A549 (cell line): ENCODE measurements at regions not wholly inside any gene's neighbourhood (a gene's known extent, or its start where the extent isn't known, plus 50 kb on each side); places are given as distances from the start of the nearest gene placed in this dataset.

Experiments
- CBX2 ChIP-seq: fragments of 200-600 bp; sonication (generic); IDR thresholded peaks from 2 replicates; pipeline ENCODE4 v1.6.1; 2016; ENCODE audit warnings: low read depth, mild to moderate bottlenecking, borderline replicate concordance
- CBX8 ChIP-seq: fragments of 200-600 bp; sonication (generic); IDR thresholded peaks from 2 replicates; pipeline ENCODE4 v1.6.1; 2016
- EP300 ChIP-seq, 2 experiments: fragments of >200 bp; sonication (Bioruptor Twin); formaldehyde crosslinking; IDR thresholded peaks; 2 replicates in 1 of 2; 3 replicates in 1 of 2; pipeline ENCODE4 v1.6.1; 2016 to 2017
- POLR2A ChIP-seq: IDR thresholded peaks from 2 replicates; pipeline ENCODE4 v1.6.1; 2012; ENCODE audit warnings: mild to moderate bottlenecking, low read length
- RAD21 ChIP-seq, 2 experiments: fragments of >200 bp in 1 of 2; sonication (Bioruptor Twin) in 1 of 2; formaldehyde crosslinking in 1 of 2; IDR thresholded peaks in 1 of 2; conservative IDR thresholded peaks in 1 of 2; 2 replicates in 1 of 2; 3 replicates in 1 of 2; pipeline ENCODE4 v1.6.1; 2012 to 2018; ENCODE audit warnings: inconsistent platforms in 1 of 2
- SREBF2 ChIP-seq: fragments of 450-650 bp; IDR thresholded peaks from 2 replicates; pipeline ENCODE4 v1.6.1; 2014; ENCODE audit warnings: mild to moderate bottlenecking, moderate library complexity
- ZFP36 ChIP-seq: fragments of 450-650 bp; IDR thresholded peaks from 2 replicates; pipeline ENCODE4 v1.6.1; 2014; ENCODE audit warnings: borderline replicate concordance; ENCODE audit not compliant: partially characterized antibody
- TF ChIP-seq, protein P1 (sequence below): fragments of >200 bp; sonication (Bioruptor Twin); formaldehyde crosslinking; IDR thresholded peaks from 3 replicates; pipeline ENCODE4 v1.5.1; 2016
- TF ChIP-seq, protein P2 (sequence below): fragments of >200 bp; sonication (Bioruptor Twin); formaldehyde crosslinking; IDR thresholded peaks from 3 replicates; pipeline ENCODE4 v1.6.1; 2016
- TF ChIP-seq, protein P3 (sequence below): fragments of 200-600 bp; sonication (generic); IDR thresholded peaks from 2 replicates; pipeline ENCODE4 v1.6.1; 2016; ENCODE audit warnings: antibody characterized with exemption, mild to moderate bottlenecking, moderate library complexity

DNA sequence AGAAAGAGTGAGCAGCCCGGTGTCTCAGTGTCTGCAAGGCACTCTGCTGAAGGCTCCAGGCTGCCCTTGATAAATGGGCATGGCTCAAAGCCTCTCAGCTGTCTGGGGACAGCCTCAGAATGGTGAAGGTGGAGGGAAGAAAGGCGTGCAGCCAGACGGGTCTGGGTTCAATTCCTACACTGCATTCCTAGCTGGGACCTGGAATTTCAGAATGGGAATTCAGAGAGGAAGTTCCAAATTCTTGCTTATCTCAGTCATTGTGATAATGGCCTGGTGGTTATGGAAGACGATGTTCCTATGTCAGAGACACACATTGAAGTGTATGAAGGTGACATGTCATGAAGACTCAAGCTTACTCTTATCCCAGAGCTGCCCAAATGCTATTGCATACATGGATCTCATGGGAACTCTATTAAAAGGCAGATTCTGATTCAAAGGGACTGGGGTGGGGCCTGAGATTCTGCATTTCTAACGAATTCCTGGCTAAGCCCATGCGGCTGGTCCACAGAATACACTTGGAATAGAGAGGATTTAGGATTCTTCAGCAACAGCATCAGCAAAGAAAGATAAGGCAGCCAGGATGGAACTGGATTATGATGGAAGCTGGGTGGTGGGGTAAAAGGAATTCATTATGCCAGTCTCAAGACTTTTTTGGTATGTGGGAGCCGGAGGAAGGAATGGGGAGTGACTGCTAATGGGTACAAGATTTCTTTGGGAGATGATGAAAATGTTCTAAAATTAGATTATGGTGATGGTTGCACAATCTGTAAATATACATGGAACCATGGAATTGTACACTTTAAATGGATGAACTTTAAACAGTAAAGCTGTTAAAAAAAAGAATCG lies 82.6 kb upstream of the ZMIZ1 start:
- TF ChIP-seq CBX8 (no peak), CBX2 (no peak), EP300 (IDR thresholded peaks at IDR 0.05) (no peak), RAD21 (conservative IDR thresholded peaks at IDR 0.05 in 1 of 2, IDR thresholded peaks at IDR 0.05 in 1 of 2) (no peak), POLR2A (no peak), ZFP36 (no peak), SREBF2 (no peak)
- TF ChIP-seq, protein P1, sequence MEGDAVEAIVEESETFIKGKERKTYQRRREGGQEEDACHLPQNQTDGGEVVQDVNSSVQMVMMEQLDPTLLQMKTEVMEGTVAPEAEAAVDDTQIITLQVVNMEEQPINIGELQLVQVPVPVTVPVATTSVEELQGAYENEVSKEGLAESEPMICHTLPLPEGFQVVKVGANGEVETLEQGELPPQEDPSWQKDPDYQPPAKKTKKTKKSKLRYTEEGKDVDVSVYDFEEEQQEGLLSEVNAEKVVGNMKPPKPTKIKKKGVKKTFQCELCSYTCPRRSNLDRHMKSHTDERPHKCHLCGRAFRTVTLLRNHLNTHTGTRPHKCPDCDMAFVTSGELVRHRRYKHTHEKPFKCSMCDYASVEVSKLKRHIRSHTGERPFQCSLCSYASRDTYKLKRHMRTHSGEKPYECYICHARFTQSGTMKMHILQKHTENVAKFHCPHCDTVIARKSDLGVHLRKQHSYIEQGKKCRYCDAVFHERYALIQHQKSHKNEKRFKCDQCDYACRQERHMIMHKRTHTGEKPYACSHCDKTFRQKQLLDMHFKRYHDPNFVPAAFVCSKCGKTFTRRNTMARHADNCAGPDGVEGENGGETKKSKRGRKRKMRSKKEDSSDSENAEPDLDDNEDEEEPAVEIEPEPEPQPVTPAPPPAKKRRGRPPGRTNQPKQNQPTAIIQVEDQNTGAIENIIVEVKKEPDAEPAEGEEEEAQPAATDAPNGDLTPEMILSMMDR: no peak
- TF ChIP-seq, protein P2, sequence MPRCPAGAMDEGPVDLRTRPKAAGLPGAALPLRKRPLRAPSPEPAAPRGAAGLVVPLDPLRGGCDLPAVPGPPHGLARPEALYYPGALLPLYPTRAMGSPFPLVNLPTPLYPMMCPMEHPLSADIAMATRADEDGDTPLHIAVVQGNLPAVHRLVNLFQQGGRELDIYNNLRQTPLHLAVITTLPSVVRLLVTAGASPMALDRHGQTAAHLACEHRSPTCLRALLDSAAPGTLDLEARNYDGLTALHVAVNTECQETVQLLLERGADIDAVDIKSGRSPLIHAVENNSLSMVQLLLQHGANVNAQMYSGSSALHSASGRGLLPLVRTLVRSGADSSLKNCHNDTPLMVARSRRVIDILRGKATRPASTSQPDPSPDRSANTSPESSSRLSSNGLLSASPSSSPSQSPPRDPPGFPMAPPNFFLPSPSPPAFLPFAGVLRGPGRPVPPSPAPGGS: no peak
- TF ChIP-seq, protein P3, sequence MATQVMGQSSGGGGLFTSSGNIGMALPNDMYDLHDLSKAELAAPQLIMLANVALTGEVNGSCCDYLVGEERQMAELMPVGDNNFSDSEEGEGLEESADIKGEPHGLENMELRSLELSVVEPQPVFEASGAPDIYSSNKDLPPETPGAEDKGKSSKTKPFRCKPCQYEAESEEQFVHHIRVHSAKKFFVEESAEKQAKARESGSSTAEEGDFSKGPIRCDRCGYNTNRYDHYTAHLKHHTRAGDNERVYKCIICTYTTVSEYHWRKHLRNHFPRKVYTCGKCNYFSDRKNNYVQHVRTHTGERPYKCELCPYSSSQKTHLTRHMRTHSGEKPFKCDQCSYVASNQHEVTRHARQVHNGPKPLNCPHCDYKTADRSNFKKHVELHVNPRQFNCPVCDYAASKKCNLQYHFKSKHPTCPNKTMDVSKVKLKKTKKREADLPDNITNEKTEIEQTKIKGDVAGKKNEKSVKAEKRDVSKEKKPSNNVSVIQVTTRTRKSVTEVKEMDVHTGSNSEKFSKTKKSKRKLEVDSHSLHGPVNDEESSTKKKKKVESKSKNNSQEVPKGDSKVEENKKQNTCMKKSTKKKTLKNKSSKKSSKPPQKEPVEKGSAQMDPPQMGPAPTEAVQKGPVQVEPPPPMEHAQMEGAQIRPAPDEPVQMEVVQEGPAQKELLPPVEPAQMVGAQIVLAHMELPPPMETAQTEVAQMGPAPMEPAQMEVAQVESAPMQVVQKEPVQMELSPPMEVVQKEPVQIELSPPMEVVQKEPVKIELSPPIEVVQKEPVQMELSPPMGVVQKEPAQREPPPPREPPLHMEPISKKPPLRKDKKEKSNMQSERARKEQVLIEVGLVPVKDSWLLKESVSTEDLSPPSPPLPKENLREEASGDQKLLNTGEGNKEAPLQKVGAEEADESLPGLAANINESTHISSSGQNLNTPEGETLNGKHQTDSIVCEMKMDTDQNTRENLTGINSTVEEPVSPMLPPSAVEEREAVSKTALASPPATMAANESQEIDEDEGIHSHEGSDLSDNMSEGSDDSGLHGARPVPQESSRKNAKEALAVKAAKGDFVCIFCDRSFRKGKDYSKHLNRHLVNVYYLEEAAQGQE: no peak
